HUES64 (cell line): ENCODE measurements at regions not wholly inside any gene's neighbourhood (a gene's known extent, or its start where the extent isn't known, plus 50 kb on each side); places are given as distances from the start of the nearest gene placed in this dataset.

Experiments used
- H3K27ac ChIP-seq: 2 replicates; pipeline ENCODE4 v1.7.0; 2013; ENCODE audit warnings: low read depth, low read length, inconsistent platforms
- H3K27me3 ChIP-seq: 2 replicates; pipeline ENCODE4 v1.6.1; 2013; ENCODE audit warnings: mild to moderate bottlenecking, low read length; ENCODE audit not compliant: insufficient read depth
- H3K36me3 ChIP-seq: 2 replicates; pipeline ENCODE4 v1.6.1; 2013; ENCODE audit warnings: mild to moderate bottlenecking, low read length; ENCODE audit not compliant: insufficient read depth
- H3K4me1 ChIP-seq: 2 replicates; pipeline ENCODE4 v1.6.1; 2013; ENCODE audit warnings: mild to moderate bottlenecking, low read length, moderate library complexity; ENCODE audit not compliant: insufficient read depth
- H3K4me3 ChIP-seq: 2 replicates; pipeline ENCODE4 v1.5.1; 2013; ENCODE audit warnings: mild to moderate bottlenecking, low read length, moderate library complexity
- H3K9ac ChIP-seq: 2 replicates; pipeline ENCODE4 v1.6.1; 2013; ENCODE audit warnings: mild to moderate bottlenecking, low read depth, low read length
- H3K9me3 ChIP-seq: 2 replicates; pipeline ENCODE4 v1.6.1; 2013; ENCODE audit warnings: low read depth, low read length; ENCODE audit not compliant: insufficient read depth
- WGBS: fragments of 150-250, 120-280 bp; methylation state at CpG from one replicate; pipeline ENCODE4 v1.1.7; 2013; ENCODE audit warnings: missing lambda C conversion rate; 5-methylcytosine and 5-hydroxymethylcytosine counted together

DNA sequence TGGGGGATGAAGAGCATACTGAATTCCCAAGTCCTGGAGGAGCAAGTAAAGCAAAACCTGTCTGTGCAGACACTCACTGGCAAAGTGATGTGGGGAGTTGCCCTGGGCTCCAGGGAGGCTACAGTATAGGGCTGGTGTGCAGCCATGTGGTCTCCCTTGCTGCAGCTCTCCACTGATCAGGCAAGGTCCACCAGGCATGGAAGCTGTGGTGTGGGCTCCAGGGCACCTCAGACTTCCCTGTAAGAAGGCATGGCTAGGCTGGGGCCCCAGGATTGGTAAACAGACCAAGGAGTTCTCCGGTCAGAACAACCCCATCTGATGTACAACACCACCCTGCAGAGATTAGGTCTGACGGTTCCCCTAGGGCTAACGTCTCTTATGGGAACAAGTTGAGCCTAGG, 241.9 kb upstream of the NDST4 start:
- Histone ChIP-seq H3K9me3 (peaks cover 17% of the 10 kb centered on the region), H3K4me1 (no peaks in the 10 kb centered on the region), H3K36me3 (no peaks in the 10 kb centered on the region), H3K27ac (no peak overlapping the region), H3K4me3 (no peak overlapping the region), H3K27me3 (no peaks in the 10 kb centered on the region), H3K9ac (no peak overlapping the region)
- WGBS = 97% methylated on average over 3 of the region's 3 CpGs

- Histone ChIP-seq H3K4me3 (no peak overlapping the region), H3K36me3 (no peaks in the 10 kb centered on the region), H3K9ac (no peak overlapping the region), H3K9me3 (peaks cover 13% of the 10 kb centered on the region), H3K27ac (no peak overlapping the region), H3K4me1 (no peaks in the 10 kb centered on the region), H3K27me3 (no peaks in the 10 kb centered on the region)
- 100% methylated on average over 1 of the region's 1 CpG for WGBS
These were observed 239.9 kb upstream of the NDST4 start for GRCh38 chr4:115353370-115353769.

- Histone ChIP-seq H3K4me3 (no peak overlapping the region), H3K27ac (no peak overlapping the region), H3K9me3 (no peaks in the 10 kb centered on the region), H3K9ac (no peak overlapping the region), H3K27me3 (no peaks in the 10 kb centered on the region), H3K36me3 (no peaks in the 10 kb centered on the region), H3K4me1 (no peaks in the 10 kb centered on the region)
These were observed 229.8 kb upstream of the NDST4 start for GRCh38 chr4:115343171-115343570.

GRCh38 chr4:115334736-115335411, 221.5 kb upstream of the NDST4 start:
- WGBS = 100% methylated on average over 3 of the region's 4 CpGs
- H3K9me3 ChIP-seq = no peaks in the 10 kb centered on the region
- H3K9ac ChIP-seq = no peak overlapping the region
- no peaks in the 10 kb centered on the region for H3K4me1 ChIP-seq
- no peak overlapping the region for H3K27ac ChIP-seq
- H3K4me3 ChIP-seq = no peak overlapping the region
- no peaks in the 10 kb centered on the region for H3K27me3 ChIP-seq
- no peaks in the 10 kb centered on the region for H3K36me3 ChIP-seq

- H3K4me1 ChIP-seq = no peaks in the 10 kb centered on the region
- no peaks in the 10 kb centered on the region for H3K36me3 ChIP-seq
- H3K9me3 ChIP-seq = no peaks in the 10 kb centered on the region
- no peak overlapping the region for H3K9ac ChIP-seq
- 60% methylated on average over 1 of the region's 1 CpG for WGBS
- no peaks in the 10 kb centered on the region for H3K27me3 ChIP-seq
- no peak overlapping the region for H3K4me3 ChIP-seq
- no peak overlapping the region for H3K27ac ChIP-seq
These were observed 218.7 kb upstream of the NDST4 start for GRCh38 chr4:115332078-115332477.

- Histone ChIP-seq H3K27me3 (no peaks in the 10 kb centered on the region), H3K9me3 (no peaks in the 10 kb centered on the region), H3K36me3 (no peaks in the 10 kb centered on the region), H3K4me1 (0 out of 2 replicates have a peak, but pooled peaks cover under 1% of the 10 kb centered on the region), H3K4me3 (no peak overlapping the region), H3K27ac (no peak overlapping the region), H3K9ac (no peak overlapping the region)
- 93% methylated on average over 2 of the region's 2 CpGs for WGBS
These were observed 217.8 kb upstream of the NDST4 start for GRCh38 chr4:115331241-115331640.

DNA sequence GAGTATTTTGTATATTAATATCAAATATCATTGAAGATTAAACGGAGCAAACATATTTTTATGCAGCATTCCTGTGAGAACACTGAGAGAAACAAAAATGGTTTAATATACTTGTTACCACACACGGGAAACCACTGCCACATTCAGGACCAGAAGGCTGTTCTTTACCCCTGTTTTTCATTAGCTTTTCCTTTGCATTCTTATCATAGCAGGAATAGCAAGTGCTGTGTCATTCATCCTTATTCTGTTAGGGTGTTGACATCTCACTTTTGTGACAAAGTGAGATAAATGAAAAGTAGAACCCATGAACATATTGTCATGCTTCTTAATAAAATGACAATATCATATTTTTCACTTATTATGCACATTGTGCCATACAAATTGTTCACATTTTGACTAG, 212.4 kb upstream of the NDST4 start:
- 89% methylated on average over 2 of the region's 2 CpGs for WGBS
- no peaks in the 10 kb centered on the region for H3K27me3 ChIP-seq
- H3K36me3 ChIP-seq = no peaks in the 10 kb centered on the region
- H3K27ac ChIP-seq = no peak overlapping the region
- peaks cover 10% of the 10 kb centered on the region; the same call in 1 of the 2 replicates for H3K4me1 ChIP-seq
- H3K9me3 ChIP-seq = no peaks in the 10 kb centered on the region
- no peak overlapping the region for H3K9ac ChIP-seq
- H3K4me3 ChIP-seq = no peak overlapping the region

GRCh38 chr4:115323106-115323707, 209.8 kb upstream of the NDST4 start:
- Histone ChIP-seq H3K36me3 (no peaks in the 10 kb centered on the region), H3K4me1 (peaks cover 10% of the 10 kb centered on the region; the same call in 1 of the 2 replicates), H3K9ac (no peak overlapping the region), H3K4me3 (no peak overlapping the region), H3K9me3 (no peaks in the 10 kb centered on the region), H3K27me3 (no peaks in the 10 kb centered on the region), H3K27ac (no peak overlapping the region)
- 93% methylated on average over 2 of the region's 4 CpGs for WGBS

GRCh38 chr4:115315182-115315581, 201.8 kb upstream of the NDST4 start:
- no peak overlapping the region for H3K4me3 ChIP-seq
- 94% methylated on average over 4 of the region's 4 CpGs for WGBS
- H3K27ac ChIP-seq = no peak overlapping the region
- H3K27me3 ChIP-seq = no peaks in the 10 kb centered on the region
- no peaks in the 10 kb centered on the region for H3K36me3 ChIP-seq
- H3K9me3 ChIP-seq = no peaks in the 10 kb centered on the region
- no peak overlapping the region for H3K9ac ChIP-seq
- H3K4me1 ChIP-seq = no peaks in the 10 kb centered on the region

DNA sequence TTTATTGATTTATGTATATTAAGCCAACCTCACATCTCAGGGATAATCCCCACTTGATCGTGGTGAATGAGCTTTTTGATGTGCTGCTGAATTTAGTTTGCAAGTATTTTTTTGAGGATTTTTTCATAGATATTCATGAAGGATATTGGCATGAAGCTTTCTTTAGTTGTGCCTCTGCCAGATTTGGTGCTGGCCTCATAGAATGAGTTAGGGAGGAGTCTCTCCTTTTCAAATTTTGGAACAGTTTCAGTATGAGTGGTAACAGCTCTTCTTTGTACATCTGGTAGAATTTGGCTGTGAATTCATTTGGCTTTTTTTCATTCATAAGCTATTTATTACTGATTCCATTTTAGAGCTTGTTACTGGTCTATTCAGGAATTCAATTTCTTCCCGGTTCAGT, 197.2 kb upstream of the NDST4 start:
- Histone ChIP-seq H3K4me3 (no peak overlapping the region), H3K9ac (no peak overlapping the region), H3K27me3 (no peaks in the 10 kb centered on the region), H3K27ac (no peak overlapping the region), H3K4me1 (no peaks in the 10 kb centered on the region), H3K36me3 (no peaks in the 10 kb centered on the region), H3K9me3 (no peaks in the 10 kb centered on the region)
- WGBS = 94% methylated on average over 2 of the region's 2 CpGs

GRCh38 chr4:115294717-115295116, 181.3 kb upstream of the NDST4 start:
- WGBS = no CpG with 5 or more reads among the region's 1 CpG
- Histone ChIP-seq H3K4me3 (no peak overlapping the region), H3K36me3 (no peaks in the 10 kb centered on the region), H3K27ac (no peak overlapping the region), H3K9ac (no peak overlapping the region), H3K9me3 (no peaks in the 10 kb centered on the region), H3K4me1 (no peaks in the 10 kb centered on the region), H3K27me3 (no peaks in the 10 kb centered on the region)

- Histone ChIP-seq H3K9me3 (no peaks in the 10 kb centered on the region), H3K9ac (no peak overlapping the region), H3K4me3 (no peak overlapping the region), H3K4me1 (no peaks in the 10 kb centered on the region), H3K27me3 (no peaks in the 10 kb centered on the region), H3K27ac (no peak overlapping the region), H3K36me3 (no peaks in the 10 kb centered on the region)
- WGBS = 83% methylated on average over 1 of the region's 1 CpG
These were observed 179.7 kb upstream of the NDST4 start for GRCh38 chr4:115293093-115293462.
